GM12874 (cell line): ENCODE measurements at regions not wholly inside any gene's neighbourhood (a gene's known extent, or its start where the extent isn't known, plus 50 kb on each side); places are given as distances from the start of the nearest gene placed in this dataset.

ENCODE experiments used
- TF ChIP-seq, protein P1 (sequence below): IDR thresholded peaks from 2 replicates; pipeline ENCODE4 v1.5.1; 2011; ENCODE audit warnings: low read depth, mild to moderate bottlenecking, control low read depth, low read length, moderate library complexity; ENCODE audit not compliant: insufficient read depth

DNA sequence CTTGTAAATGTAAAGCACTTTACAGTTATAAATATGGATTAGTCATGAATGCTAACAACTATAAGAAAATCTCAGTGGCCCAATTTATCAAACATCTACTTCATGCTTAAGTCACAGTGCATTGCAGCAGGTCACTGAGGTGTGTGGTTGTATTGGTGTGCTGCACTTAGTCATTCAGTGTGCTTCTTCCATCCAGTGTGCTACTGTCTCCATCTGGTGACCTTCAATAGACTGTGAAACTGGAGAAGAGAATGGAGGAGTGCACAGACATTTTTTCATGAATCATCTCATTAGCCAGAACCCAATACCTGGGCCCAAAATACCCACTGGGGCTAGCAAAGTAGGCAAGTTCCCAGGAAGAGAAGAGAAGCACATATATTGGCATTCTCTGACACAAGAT, 199.6 kb downstream of the SHOX2 start:
- TF ChIP-seq, protein P1, sequence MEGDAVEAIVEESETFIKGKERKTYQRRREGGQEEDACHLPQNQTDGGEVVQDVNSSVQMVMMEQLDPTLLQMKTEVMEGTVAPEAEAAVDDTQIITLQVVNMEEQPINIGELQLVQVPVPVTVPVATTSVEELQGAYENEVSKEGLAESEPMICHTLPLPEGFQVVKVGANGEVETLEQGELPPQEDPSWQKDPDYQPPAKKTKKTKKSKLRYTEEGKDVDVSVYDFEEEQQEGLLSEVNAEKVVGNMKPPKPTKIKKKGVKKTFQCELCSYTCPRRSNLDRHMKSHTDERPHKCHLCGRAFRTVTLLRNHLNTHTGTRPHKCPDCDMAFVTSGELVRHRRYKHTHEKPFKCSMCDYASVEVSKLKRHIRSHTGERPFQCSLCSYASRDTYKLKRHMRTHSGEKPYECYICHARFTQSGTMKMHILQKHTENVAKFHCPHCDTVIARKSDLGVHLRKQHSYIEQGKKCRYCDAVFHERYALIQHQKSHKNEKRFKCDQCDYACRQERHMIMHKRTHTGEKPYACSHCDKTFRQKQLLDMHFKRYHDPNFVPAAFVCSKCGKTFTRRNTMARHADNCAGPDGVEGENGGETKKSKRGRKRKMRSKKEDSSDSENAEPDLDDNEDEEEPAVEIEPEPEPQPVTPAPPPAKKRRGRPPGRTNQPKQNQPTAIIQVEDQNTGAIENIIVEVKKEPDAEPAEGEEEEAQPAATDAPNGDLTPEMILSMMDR = no peak

DNA sequence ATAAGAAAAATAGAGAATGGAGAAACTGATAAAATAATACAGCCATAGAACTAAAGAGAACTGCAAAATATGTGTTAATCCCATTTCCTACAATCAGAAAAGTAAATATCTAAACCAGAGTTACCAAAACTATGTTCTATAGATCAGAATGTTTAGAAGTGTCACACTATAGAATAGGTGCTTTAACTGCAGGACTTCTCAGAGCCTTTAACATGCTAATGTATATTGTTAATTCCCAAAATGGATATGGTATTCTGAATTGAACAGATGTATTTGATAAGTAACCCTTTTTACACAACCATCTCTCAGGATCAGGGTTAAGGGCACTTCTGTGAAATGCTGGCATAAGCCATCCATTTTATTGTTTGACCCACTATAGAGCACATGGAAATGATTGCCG, 200.3 kb downstream of the SHOX2 start:
- TF ChIP-seq, protein P1 = no peak

DNA sequence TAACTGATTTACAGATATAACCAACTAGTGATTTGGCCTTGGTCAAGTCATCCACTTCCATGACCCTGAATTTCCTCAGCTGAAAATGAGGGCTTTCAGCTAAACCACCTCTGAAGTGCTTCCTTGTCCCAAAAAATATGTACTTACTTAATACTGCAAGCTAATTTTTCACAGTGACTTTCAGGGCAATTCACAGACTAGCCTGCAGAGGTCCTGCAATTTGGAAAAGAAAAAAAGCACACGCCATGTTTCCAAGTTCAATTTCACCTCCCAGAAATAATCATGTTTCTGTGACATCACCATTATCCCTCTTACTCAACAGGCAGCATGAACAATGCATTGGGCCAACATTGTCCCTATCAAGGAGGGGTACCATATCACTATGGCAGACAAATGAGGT, 218.2 kb downstream of the SHOX2 start:
- TF ChIP-seq, protein P1 = no peak

DNA sequence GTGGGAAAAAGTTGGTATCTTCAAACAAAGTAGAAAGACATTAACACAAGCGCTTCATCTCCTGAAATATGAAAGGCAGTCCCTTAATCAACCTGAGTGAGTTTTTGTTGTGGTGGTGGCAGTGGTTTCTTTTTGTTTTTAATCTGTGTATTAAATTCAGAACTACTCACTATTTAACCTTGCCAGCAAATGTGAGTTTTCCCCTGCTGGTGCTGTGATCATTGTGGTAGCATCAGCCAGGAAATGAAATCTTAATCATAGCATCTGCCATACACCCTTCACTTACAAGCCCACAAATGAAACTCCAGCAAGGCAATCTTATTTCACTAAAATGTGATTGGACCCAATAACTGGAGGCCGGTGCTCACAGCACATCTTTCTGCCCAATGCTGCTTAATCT, 229.7 kb downstream of the SHOX2 start:
- TF ChIP-seq, protein P1 = no peak

DNA sequence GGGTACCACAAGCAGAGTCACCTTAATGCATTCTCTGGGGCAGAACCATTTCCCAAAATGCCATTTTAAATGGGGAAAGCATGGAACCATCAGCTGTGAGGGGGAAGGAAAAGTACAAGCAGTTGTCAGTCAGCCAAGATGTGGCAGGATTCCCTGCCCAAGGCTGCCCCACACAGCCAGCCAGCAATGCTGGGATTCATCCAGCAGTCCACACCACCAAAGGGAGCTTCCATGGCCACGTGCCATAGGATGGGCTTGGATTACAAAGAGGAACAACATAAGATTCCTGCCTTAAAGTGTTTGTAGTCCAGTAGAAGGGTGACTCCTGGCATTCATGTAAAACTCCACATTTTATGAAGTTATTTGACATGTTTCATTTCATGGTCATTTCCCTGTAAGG, 233.3 kb downstream of the SHOX2 start:
- TF ChIP-seq, protein P1 = no peak

DNA sequence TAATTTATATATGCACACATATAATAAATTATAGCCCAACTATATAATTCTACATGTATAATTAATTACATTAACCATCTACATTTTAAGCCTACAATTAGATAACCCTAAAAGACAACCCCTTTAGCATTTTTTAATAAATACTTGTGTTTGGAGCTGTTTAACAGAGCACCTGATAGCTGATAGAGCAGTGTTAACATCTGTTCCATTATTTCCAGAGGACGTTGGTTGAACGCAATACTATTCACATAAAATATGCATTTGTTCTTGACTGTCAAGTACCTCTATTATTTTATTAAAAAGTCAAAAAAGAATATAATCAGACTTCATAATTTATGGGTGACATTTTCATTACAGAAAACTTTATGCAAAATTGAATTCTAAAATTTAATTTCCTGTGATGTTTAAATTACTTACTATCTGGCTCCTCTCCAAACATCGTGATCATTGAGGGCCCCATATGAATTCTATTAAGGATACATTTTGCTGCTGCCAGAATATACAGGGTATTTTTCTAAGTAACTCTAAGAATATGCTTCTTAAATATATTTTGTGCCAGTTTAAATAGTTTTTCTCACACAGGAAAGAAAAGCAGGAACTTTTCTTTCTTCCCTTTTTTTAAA, 234.3 kb downstream of the SHOX2 start:
- TF ChIP-seq, protein P1 = no peak

DNA sequence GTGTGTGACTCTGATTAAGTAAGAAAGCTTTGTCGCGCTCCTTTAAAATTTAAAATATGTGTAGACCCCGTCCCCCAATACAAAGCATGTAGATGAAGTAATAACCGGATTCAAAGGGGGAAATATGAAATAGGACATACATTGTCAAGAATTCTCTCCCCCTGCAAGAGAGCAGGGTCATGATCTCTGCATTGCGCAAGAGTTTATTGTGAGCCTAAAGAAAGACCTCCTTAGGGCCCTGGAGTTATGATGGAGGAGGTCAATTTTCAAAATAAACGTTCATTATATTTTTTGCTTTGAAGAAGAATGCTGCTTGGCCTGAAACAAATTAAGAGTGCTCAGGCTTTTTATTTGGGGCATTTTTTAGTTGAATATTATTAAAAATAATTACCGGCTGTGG, 235.0 kb downstream of the SHOX2 start:
- TF ChIP-seq, protein P1 = no peak
